Umbilical cord (tissue), 1 donor: ENCODE measurements at regions not wholly inside any gene's neighbourhood (a gene's known extent, or its start where the extent isn't known, plus 50 kb on each side); places are given as distances from the start of the nearest gene placed in this dataset.
"Not testable (repeated sequence)": the region's sequence is repeated elsewhere in the genome, so short reads cannot be mapped to it uniquely, and the experiment has no call there.

Source experiments
- DNase-seq: peaks from one replicate; pipeline ENCODE4 v3.0.0-alpha.2; 2015; ENCODE audit warnings: low spot score

DNA sequence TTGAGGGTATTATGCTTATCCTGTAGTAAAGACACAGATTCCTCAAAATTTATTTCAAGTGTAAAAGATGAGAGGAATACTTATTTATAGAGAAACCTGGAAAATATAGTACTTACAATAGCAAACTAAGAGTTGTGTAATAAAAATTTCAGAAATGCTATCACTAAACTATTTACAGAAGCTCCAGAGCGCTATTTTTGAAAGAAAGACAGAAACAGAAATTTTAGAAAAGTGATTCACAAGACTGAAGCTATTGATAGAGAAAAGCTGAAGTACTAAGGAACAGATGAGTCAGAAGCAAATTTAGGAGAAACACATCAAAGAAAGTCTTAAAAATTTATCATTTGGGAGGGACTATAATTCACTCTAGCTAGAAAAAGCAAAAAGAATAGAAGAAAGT, 1174.2 kb downstream of the DIAPH3 start:
- peak; percentile 67 for DNase-seq

DNA sequence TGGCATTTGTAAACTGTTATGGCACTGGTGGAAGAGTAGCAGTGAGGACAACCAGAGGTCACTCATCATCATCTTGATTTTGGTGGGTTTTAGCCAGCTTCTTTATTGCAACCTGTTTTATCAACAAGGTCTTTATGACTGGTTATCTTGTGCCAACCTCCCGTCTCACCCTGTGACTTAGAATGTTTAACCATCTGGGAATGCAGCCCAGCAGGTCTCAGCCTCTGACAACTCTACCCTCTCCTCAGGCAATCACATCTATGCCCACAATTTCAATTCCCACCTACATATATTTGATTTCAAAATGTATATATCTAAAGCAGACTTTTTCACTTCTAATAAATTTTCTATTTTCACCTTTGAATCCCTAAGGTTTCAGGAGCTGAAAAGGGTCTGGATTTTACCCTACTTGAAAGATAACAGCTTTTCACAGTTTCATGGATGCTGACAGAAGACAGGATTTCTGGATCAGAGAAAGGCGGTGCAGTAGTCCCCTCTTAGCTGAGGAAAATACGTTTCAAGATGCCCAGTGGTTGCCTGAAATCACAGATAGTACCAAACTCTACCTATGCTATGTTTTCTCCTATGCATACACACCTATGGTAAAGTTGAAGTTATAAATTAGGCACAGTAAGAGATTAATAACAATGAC, 1171.8 kb downstream of the DIAPH3 start:
- no peak for DNase-seq

DNA sequence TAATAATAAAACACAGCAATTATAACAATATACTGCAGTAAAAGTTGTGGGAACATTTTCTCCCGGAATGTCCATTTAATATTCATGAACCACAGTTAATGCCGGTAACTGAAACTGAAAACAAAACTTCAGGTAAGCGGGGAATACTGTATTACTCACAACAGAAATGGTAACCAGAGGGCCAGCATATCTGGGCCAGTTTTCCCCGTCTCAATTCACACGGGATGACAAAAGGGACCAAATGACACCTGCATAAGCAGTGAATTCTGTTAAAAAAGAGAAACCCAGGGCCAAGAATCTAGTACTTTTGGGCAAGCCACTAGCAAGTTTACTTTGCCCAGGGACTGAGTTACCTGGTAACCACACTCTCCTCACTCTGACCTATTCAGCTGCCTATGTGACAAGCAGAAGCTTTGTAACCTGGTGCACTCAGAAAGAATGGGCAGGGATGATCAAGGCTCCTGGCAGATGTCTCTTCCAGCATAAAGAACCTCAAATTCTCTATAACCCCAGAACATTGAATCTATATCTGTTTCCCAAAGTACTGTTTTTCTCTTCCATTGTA, 1171.2 kb downstream of the DIAPH3 start:
- DNase-seq = no peak

DNA sequence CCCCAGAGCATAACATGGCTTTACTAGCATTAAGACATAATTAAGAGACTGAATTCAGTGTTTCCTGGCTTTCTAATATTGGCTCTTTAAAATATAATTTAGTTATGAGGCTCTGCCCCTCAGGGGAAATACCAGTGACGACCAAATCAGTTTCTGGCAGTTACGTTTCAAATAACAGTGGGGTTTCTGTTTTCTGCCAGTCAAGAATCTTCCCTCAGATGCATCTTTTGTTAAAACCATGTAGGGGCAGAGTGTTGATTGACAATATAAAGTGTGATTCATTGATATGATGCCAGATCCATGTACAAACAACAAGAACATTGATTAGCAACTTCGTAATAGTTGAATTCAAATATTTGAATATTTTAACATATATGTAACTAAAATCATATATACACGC, 1169.7 kb downstream of the DIAPH3 start:
- DNase-seq = no peak

DNA sequence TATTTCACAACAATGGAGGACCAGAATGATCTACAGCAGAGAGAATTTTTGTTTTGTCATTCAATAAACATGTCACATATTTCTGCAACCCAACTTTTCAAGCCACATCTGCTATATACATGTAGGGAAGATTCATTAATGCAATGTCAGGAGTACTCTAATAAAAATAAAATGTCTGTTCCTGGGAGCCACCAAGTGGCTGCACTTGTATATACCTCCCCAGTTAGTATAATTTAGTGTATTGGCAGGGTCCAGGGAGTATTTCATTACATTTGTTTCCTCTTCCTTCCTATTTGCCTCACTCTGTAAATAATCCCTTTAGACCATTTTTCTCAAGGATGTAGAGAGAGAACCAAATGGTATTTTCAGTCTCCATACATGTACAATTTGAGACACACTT, 1169.0 kb downstream of the DIAPH3 start:
- no peak for DNase-seq

DNA sequence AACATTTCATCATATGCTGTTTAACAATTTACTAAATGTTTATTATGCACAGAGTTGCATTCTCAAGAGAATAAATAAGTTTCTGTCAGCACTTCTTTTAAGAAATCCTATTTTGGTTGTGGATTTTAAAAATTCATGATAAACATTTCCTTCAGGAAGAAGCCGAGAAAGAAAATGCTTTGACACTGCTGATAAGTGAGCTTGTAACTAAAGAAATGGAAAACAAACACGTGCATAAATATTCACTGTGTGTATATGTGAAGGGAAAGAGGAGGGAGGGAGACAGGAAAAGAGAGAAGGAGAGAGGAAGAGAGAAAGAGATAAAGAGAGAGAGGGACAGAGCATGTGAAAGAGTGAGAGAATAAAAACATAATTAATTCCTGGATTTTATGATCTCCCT, 1165.0 kb downstream of the DIAPH3 start:
- no peak for DNase-seq

DNA sequence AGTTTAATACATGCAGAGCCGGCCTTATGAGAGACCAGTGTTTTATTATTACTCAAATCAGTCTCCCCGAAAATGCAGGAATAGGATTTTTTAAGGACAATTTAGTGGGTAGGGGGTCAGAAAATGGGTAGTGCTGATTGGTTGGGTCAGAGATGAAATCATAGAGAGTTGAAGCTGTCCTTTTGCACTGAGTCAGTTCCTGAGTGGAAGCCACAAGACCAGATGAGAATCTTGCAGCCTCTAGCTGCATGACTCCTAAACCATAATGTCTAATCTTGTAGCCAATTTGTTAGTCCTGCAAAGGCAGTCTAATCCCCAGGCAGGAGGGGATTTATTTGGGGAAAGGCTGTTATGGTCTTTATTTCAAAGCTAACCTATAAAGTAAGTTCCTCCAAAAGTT, 1163.9 kb downstream of the DIAPH3 start:
- no peak for DNase-seq

DNA sequence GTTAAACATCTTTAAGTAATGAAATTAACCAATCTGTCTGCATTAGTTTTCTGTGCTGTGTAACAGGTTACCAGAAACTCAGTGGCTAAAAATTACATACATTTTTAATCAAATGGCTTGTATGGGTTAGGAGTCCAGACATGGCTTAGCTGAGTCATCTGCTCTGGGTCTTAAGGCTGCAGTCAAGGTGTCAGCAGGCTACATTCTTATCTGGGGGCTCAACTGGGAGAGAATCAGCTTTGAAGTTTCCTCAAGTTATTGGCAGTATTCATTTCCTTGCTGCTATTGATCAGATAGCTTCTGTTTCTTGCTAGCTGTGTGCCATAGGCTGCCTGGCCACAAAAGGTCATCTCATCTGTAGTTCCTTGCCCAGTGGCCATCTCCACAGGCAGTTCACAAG, 1163.0 kb downstream of the DIAPH3 start:
- DNase-seq = no peak

DNA sequence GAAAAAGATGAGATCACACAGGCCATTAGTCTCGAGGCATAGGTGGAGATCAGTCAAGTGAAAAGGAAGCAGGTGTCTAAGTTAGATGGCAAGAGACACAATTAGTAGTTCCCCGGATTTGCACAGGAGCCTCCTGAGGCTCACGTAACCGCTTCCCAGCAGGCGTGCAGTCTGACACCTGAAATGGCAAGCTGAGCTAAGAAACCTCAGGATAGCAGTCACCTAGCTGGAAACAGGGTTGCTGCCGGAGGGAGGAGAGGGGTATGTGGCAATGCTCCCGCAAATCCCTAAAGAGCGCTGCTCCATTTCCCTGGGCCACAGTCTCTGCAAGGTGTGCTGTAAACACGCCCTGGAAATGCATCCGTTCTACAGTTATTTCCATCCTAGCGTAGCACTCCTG, 1151.0 kb downstream of the DIAPH3 start:
- DNase-seq = no peak

DNA sequence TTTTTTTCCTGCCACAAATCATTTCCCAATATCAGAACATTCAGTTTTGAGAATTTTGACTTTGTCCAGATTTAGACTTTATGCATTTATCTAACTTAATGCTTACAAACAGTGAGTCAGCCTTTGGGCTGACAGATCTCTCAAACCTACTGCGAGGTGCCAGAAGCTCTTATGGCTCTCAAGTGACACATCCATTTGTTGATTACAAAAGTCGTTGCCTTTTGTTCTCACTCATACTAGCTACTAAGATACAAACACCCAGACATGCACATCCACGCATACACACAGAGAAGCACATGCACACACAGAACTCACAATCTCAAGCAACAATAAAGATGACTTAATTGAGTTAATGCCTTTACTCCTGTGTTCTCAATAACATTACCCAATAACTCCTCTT, 1147.5 kb downstream of the DIAPH3 start:
- DNase-seq = peak; percentile 14

DNA sequence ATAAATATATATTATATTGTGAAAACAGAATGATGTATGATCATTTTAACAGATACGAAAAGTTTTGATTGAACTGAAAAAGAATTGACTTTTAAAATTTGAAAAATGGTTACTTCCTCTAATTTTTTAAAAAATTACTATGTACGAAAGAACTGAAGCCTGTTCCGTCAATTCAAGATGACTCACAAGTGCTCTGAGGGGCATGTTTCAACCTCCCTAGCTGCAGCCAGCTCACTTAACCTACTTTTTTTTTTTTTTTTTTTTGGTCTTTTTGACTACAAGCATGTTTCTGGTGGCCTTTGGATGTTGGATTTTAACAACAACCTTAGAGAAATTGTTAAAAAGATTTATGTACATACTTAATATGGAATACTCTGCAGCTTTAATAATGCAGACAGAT, 1139.3 kb downstream of the DIAPH3 start:
- DNase-seq = peak; percentile 20

DNA sequence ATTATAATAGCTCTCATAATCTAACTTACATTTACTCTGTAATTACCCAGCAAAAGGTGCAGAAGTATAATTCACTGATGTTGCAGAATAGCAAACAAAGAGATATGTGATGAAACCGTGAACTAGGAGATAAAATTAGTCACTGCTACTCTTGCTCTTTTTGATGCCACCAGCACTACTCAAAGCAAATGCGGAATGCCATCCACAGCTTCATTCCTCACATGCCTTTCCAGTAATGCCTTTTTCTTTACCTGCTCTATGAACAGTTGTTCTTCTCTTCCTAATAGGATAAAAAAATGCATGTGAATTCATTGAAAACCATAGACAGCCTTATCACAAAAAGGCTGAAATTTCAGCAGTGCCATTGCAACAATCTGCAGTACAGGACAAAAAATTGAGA, 1129.5 kb downstream of the DIAPH3 start:
- DNase-seq = no peak

DNA sequence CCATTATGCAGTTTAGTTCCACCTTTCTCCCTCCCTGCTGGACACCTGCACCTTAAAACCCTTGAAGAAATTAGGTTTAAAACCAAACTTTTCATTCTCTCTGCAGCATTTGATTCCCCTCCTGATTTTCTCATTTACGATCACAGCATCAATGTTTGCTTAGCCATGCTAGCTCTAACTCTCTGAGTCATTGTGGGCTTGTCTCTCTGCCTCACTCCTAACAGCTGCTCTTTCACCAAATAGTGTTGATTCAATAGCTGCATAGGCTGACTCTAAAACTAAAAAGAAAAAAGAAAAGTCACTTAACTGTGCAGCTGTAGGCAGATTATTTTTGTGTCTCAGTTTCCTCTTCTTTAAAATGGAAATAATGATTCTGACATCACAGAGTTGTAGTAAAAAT, 1124.9 kb downstream of the DIAPH3 start:
- peak; percentile 36 for DNase-seq

DNA sequence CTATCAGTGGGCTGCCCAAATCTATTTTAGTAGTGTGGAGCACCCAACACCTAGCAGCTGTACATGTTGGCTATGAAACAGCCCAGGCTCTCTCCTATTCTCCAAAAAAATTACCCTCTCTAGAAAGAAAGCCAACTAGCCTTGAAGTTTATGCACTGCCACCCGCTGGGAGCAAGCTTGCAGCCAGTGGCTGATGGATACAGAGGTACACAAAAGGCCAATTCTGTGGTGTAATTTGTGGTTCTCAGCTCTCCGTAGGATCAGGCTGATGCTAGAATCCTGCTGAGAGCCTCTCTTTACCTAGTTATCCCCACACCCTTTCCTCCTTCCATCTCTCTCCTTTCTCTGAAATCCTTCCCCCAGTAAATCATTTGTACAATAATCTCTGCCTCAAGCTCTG, 1120.7 kb downstream of the DIAPH3 start:
- DNase-seq = no peak

DNA sequence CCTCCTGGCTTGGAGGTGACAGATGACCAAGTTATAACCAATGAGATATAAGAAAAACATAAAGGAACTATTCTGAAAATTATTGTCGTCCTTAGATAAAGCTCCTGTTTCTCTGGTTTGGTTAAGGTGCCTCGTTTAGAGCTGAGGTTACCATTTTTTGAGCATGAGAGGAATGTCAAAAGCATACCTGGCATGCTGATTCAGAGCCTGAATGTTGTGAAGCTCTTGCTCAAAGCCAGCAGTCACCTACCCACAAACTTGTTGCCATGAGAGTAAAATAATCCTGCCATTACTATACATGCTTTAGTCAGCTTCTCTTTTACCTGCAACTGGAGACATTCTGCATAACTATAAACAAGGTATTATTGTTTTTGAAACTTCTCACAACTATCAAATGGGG, 1116.2 kb downstream of the DIAPH3 start:
- no peak for DNase-seq

DNA sequence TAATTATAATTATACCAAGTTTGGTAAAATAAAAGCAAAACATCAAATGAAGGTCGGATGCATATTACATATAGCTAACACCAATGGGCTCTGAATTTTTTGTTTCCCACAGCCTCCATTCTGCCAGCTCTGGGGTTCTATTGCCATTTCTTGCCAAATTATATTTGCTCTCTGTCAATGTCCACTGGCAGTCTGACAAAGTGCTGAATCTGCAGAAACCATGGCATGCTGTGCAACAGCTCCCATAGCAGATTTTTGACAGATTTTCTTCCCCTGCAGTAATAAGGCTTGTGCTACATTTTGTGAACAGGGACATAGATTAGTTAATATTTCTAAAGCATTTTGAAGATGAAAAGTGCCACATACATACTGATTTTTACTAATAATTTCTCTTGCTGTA, 1102.1 kb downstream of the DIAPH3 start:
- DNase-seq = no peak

DNA sequence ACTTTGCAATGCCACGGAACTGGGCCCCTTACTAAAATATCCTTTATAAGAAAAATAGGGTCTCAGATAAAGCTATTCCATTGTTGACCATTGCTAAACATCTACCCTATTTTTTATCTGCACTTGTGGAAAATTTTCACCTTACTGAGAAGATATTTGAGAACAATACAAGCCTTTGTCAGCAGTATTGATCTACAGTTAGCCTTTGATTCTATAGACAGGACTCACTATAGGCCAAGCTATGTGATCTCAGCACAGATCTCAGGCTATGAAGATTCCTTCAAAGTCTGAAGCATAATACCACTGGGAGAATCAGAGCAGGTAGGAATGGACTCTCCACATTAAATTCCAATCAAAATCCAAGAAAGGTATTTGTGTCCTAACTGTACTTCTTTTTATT, 1099.7 kb downstream of the DIAPH3 start:
- no peak for DNase-seq

DNA sequence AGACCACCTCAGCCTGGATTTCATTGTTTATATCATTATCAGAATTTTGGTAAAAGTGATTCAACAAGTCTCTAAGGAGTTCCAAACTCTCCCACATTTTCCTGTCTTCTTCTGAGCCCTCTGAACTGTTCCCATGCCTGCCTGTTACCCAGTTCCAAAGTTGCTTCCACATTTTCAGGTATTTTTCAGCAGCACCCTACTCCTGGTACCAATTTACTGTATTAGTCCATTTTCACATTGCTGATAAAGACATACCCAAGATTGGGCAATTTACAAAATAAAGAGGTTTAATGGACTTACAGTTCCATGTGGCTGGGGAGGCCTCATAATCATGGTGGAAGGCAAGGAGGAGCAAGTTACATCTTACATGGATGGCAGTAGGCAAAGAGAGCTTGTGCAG, 1087.3 kb downstream of the DIAPH3 start:
- not testable (repeated sequence) for DNase-seq

DNA sequence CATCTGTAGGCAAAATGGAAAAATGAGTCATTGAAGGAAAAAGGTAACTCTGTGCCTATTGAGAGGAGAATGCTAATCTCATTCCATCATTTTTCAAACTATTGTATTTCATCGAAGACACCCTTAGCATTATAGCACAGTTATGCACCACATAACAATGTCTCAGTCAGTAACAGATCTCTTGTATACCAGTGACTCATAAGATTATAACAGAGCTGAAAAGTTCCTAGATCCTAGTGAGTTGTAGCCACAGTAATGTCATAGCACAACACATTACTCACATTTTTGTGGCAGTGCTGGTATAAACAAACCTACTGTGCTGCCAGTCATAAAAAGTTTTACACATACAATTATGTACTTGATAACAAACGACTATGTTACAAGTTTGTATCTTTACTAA, 1077.6 kb downstream of the DIAPH3 start:
- DNase-seq = no peak

DNA sequence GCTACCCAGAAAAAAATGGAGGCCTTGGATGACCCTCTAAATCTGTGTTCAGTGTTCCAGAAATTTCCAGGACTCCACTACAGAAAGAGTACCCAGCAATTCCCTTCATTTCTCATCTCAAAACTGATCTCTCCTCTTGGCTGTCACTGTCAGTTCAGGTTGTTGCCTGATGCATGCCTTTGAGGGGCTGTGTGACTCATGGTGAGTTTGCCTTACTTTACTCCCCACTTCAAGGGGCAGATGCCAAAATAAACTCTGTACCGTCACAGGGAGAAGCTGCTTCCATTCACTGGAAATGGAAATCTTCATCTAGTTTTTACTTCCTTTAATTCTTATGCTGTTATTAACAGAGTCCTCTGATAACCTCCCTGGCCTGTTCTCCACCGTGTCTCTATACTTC, 1075.0 kb downstream of the DIAPH3 start:
- no peak for DNase-seq

DNA sequence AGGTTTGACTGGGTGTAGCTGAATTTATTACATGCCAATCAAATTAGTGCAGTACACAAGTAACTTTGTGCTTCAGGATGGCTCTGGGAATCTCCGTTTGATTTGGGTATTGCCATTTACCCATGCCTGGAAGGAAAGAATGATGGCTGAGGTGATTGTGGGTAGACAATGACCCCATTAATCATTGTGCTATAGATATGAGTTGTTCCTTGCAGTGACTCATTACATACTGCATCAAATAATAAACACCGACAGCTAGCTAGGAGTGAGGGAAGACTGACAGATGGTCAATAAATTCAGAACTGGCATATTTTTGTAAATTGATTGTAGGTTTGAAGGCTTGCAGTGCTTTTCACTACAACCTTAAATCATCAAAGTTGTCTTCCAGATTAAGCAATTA, 1069.5 kb downstream of the DIAPH3 start:
- DNase-seq = no peak

DNA sequence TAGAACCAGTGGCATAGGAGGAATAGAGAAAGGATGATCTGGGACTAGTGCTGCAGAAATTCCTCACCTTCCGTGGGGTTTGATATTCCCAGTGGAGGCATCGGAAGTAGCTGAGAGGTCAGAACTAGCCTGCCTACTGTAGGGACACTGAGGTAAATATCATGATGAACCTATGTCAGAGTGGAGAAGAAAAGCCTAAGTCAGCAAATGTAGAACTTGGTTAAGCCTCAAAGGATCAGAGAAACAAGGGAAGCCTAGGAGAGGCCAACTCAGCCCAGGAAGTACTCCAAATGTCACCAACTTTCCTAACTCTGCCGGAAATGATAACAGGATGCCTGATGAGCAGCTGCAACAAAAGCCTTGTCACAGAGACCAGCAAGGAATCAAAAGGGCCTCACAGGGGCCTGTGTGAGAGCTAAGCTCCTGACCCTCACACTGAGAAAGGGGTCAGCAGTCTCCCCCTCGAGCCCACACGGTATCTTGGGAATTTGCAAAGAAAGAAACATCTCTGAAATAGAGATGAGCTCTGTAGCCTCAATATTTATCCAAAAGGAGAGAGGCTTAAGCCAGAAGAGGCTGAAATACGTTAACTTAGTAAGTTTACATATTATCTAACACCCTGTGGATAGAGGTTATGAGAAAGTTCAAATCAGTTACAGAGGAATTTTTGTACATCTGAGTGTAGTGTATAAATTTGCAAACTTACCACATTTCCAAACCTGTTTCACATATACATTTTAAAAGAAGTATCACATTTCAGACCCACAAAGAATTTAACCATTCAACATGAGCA, 1064.3 kb downstream of the DIAPH3 start:
- DNase-seq = no peak
